B cell (primary cell): ENCODE measurements at regions not wholly inside any gene's neighbourhood (a gene's known extent, or its start where the extent isn't known, plus 50 kb on each side); places are given as distances from the start of the nearest gene placed in this dataset.

Experiments used
- EZH2 ChIP-seq: IDR thresholded peaks from 2 replicates; pipeline ENCODE4 v1.6.1; 2012; ENCODE audit warnings: borderline replicate concordance, low read depth, mild to moderate bottlenecking, moderate library complexity, low read length; ENCODE audit not compliant: insufficient read depth, poor library complexity, severe bottlenecking
- TF ChIP-seq, protein P1 (sequence below): fragments of 200-600 bp; IDR thresholded peaks from one replicate; pipeline ENCODE4 v1.8.0; 2022; ENCODE audit warnings: antibody characterized with exemption, mild to moderate bottlenecking

GRCh38 chr3:112741983-112742382, 101.0 kb upstream of the CCDC80 start:
- no peak for TF ChIP-seq EZH2
- TF ChIP-seq, protein P1, sequence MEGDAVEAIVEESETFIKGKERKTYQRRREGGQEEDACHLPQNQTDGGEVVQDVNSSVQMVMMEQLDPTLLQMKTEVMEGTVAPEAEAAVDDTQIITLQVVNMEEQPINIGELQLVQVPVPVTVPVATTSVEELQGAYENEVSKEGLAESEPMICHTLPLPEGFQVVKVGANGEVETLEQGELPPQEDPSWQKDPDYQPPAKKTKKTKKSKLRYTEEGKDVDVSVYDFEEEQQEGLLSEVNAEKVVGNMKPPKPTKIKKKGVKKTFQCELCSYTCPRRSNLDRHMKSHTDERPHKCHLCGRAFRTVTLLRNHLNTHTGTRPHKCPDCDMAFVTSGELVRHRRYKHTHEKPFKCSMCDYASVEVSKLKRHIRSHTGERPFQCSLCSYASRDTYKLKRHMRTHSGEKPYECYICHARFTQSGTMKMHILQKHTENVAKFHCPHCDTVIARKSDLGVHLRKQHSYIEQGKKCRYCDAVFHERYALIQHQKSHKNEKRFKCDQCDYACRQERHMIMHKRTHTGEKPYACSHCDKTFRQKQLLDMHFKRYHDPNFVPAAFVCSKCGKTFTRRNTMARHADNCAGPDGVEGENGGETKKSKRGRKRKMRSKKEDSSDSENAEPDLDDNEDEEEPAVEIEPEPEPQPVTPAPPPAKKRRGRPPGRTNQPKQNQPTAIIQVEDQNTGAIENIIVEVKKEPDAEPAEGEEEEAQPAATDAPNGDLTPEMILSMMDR, result no peak
